ENCODE measurements at regions not wholly inside any gene's neighbourhood (a gene's known extent, or its start where the extent isn't known, plus 50 kb on each side); places are given as distances from the start of the nearest gene placed in this dataset.

GRCh38 chr1:213530611-213531320 is 457.0 kb upstream of the PROX1 start:
- Histone ChIP-seq H3K27me3 (ENCODE audit: control insufficient read depth in 2 of 2, insufficient read depth in 2 of 2, low read length in 2 of 2) (no peaks in the 10 kb centered on the region), H3K36me3 (replicated peaks in 1 of 2; ENCODE audit: control insufficient read depth in 1 of 2, insufficient read depth in 2 of 2, low read length in 2 of 2) (no peaks in the 10 kb centered on the region), H2AFZ (ENCODE audit: insufficient read depth, low read depth, low read length, poor library complexity, severe bottlenecking) (no peak overlapping the region), H3K4me2 (replicated peaks; ENCODE audit: extremely low read depth, low read length, poor library complexity, severe bottlenecking) (no peak overlapping the region), H3K4me3 (replicated peaks in 1 of 3; ENCODE audit: low read depth in 2 of 3, low read length in 3 of 3) (no peak overlapping the region), H3K9me3 (replicated peaks in 1 of 2; ENCODE audit: control insufficient read depth in 1 of 2, insufficient read depth in 1 of 2, low read length in 2 of 2) (peaks cover 0 to 15% of the 10 kb centered on the region in 2 donors), H4K20me1 (ENCODE audit: insufficient read depth, low read length) (no peaks in the 10 kb centered on the region), H3K9ac (ENCODE audit: insufficient read depth, low read length, poor library complexity, severe bottlenecking) (no peak overlapping the region), H3K27ac (ENCODE audit: low read depth in 1 of 2, low read length in 2 of 2) (no peak overlapping the region), H3K4me1 (ENCODE audit: control insufficient read depth in 1 of 2, insufficient read depth in 2 of 2, low read length in 2 of 2) (no peaks in the 10 kb centered on the region), H3K79me2 (ENCODE audit: insufficient read depth, low read length) (no peaks in the 10 kb centered on the region)
- DNase-seq, result no peak
- Mint-ChIP-seq H3K4me1 (no peaks in the 10 kb centered on the region), H3K27ac (no peak overlapping the region), H3K4me3 (no peak overlapping the region), H3K27me3 (ENCODE audit: low read depth in 3 of 3) (peaks cover 0 to 3% (median 0%) of the 10 kb centered on the region in 3 donors), H3K9me3 (peaks cover 0 to 7% (median 3%) of the 10 kb centered on the region in 7 donors), H3K36me3 (no peaks in the 10 kb centered on the region)
- intact Hi-C loops (cut with micrococcal nuclease), result loop anchor here in 1 of 2 donors (10.0 kb wide), 1 partner anchor 56 kb away; no protein-coding TSS in a partner anchor
- TF ChIP-seq CTCF (IDR thresholded peaks at IDR 0.05), result no peak
- WGBS (ENCODE audit: insufficient coverage), result 85% methylated on average over 1 of the region's 4 CpGs

- Histone ChIP-seq H3K27me3 (ENCODE audit: control insufficient read depth in 2 of 2, insufficient read depth in 2 of 2, low read length in 2 of 2) (no peaks in the 10 kb centered on the region), H3K79me2 (ENCODE audit: insufficient read depth, low read length) (no peaks in the 10 kb centered on the region), H3K27ac (ENCODE audit: low read depth in 1 of 2, low read length in 2 of 2) (no peak overlapping the region), H2AFZ (ENCODE audit: insufficient read depth, low read depth, low read length, poor library complexity, severe bottlenecking) (no peak overlapping the region), H3K4me3 (replicated peaks in 1 of 3; ENCODE audit: low read depth in 2 of 3, low read length in 3 of 3) (no peak overlapping the region), H3K4me2 (replicated peaks; ENCODE audit: extremely low read depth, low read length, poor library complexity, severe bottlenecking) (no peak overlapping the region), H3K9ac (ENCODE audit: insufficient read depth, low read length, poor library complexity, severe bottlenecking) (no peak overlapping the region), H4K20me1 (ENCODE audit: insufficient read depth, low read length) (no peaks in the 10 kb centered on the region), H3K9me3 (replicated peaks in 1 of 2; ENCODE audit: control insufficient read depth in 1 of 2, insufficient read depth in 1 of 2, low read length in 2 of 2) (peaks cover 0 to 17% of the 10 kb centered on the region in 2 donors), H3K36me3 (replicated peaks in 1 of 2; ENCODE audit: control insufficient read depth in 1 of 2, insufficient read depth in 2 of 2, low read length in 2 of 2) (no peaks in the 10 kb centered on the region), H3K4me1 (ENCODE audit: control insufficient read depth in 1 of 2, insufficient read depth in 2 of 2, low read length in 2 of 2) (no peaks in the 10 kb centered on the region)
- Mint-ChIP-seq H3K4me1 (no peaks in the 10 kb centered on the region), H3K4me3 (no peak overlapping the region), H3K9me3 (peaks cover 0 to 7% (median 4%) of the 10 kb centered on the region in 7 donors), H3K27ac (no peak overlapping the region), H3K27me3 (ENCODE audit: low read depth in 3 of 3) (peaks cover 0 to 3% (median 0%) of the 10 kb centered on the region in 3 donors), H3K36me3 (no peaks in the 10 kb centered on the region)
- 95% methylated on average over 6 of the region's 12 CpGs for WGBS (ENCODE audit: insufficient coverage)
- no peak for DNase-seq
- intact Hi-C loops (cut with micrococcal nuclease), result loop anchor here in 1 of 2 donors (10.0 kb wide), 1 partner anchor 57 kb away; no protein-coding TSS in a partner anchor
- TF ChIP-seq CTCF (IDR thresholded peaks at IDR 0.05), result no peak
Observed at GRCh38 chr1:213531369-213532310, 456.1 kb upstream of the PROX1 start.
